ENCODE measurements at regions not wholly inside any gene's neighbourhood (a gene's known extent, or its start where the extent isn't known, plus 50 kb on each side); places are given as distances from the start of the nearest gene placed in this dataset.

DNA sequence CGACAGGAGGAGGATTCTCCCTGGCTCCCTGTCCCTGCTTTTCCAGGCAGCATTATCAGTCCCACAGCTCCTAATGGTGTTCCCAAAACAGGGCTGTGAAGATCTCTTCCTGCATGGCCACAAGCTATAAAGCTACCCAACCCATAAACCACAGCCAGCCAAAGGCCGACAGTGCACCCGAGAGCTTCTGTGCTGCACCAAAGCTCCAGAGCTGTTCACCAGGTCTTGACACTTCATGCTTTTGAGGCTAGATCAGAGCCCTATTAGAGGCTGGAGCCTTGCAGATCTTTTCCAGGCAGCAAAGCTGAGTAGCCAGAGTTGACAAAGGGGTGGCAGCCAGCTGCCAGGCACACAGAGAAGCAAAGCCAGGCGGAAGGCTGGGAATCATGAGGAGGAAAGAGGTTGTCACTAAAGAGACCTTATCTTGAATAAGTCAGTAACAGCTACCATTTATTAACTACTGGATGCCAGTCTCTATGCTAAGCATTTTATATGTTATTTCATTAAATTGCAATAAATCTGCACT, 180.4 kb downstream of the KATNAL1 start:
- DNase-seq (ENCODE audit: low spot score) = no peak

- no peak for DNase-seq (ENCODE audit: low spot score)
These were observed 181.8 kb downstream of the KATNAL1 start for GRCh38 chr13:30125422-30126073.

DNA sequence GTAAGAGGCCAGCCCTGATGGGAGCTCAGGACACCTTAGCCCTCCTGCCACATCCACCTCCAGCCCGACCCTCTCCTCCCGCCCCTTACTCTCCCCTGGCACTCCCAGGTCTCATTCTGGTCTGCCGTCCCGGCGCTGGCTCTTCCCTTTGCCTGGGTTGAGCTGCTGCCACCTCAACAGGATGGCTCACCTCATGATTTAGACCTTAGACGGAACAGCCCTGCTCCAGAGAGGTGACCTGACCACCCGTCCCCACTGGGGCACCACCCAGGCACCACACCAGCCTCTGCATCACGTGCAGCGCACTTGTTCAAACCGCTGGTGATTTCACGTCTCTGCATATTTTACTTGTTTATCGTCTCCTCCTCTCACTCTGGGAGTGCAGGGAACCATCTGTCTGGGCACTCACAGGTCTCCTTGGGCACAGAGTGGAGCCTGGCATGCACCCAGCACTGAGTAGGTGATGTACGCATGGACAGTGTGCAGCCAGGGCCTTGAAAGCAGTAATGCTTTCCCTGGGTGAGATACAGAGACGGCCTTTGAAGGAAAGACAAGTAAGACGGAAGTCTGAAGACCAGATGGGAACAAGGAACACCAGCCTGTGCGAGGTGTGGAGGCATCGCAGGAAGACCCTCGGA, 183.1 kb downstream of the KATNAL1 start:
- no peak for DNase-seq (ENCODE audit: low spot score)

DNA sequence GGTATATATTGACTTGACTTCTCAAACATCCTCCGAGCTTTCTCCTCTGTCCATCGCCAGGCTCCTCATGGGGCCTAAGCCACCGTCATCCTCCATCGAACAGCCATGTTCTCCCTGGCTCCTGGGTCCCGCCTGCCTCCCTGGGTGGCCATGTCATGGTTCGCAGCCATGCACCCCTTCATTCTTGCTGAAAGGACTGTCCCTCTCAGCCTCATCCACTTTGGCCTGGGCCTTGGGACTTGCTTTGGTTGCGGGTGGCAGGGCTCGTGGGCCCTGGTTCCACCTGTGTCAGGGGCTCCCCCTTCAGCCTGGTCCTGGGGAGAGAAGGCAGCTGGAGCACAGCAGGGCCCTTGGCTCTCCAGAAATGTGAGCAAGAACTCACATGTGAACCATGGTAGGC, 183.8 kb downstream of the KATNAL1 start:
- DNase-seq (ENCODE audit: low spot score) = no peak

DNA sequence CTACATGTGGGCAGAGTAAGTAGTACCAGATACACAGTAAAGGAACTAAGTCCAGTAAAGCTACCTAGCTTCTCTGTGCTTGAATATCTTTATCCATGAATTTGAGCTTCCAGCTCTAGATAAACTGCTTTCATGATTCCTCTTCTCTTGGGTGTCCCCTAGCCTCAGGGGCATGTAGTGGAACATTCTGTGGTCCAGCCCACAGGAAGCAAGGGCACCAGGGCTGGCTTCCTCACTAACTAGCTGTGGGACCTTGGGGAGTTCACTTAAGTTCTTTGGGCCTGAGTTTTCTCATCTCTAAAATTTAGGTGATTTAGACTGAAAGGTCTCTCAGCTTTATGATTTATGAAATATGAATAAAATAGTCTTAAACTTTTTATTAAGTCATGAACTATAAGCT, 185.7 kb downstream of the KATNAL1 start:
- DNase-seq (ENCODE audit: low spot score) = no peak

DNA sequence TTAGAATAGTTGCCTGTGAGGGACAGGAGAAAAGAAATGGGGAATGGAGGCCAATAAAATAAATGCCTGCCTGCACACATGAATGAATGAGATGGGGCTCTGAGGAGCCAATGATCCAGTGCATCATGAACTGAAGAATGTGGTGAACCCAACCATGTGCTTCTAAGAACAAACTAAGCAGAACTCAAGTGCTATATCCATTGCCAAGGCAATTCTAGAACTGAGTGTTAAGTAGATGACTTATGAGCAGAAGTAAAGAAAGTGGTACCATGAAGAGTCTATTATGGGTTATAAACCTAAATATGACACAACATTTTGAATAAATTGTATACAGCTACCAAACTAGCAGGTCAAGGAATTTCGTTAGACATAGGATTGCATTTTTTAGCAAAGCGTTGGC, 186.1 kb downstream of the KATNAL1 start:
- no peak for DNase-seq (ENCODE audit: low spot score)

GRCh38 chr13:30120133-30120822, 187.1 kb downstream of the KATNAL1 start:
- no peak for DNase-seq (ENCODE audit: low spot score)

DNA sequence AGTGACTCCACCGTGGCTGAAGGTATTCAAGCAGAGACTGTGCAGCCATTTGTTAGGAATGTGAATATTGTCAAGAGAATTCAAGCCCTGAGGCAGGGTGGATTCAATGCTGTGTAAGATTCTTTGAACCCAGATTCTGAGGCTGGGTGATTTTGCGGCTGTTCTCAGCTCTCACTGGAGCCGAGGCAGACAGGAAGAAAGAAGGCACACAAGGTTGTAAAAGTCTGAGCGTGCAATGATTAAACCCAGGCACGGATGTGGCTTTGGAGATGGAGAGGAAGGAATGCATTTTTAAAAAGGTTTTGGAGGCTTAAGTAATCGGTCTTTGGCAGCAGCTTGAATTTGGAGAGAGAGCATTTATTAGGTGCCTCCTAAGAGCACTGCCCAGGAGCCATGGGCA, 187.9 kb downstream of the KATNAL1 start:
- DNase-seq (ENCODE audit: low spot score) = no peak

DNA sequence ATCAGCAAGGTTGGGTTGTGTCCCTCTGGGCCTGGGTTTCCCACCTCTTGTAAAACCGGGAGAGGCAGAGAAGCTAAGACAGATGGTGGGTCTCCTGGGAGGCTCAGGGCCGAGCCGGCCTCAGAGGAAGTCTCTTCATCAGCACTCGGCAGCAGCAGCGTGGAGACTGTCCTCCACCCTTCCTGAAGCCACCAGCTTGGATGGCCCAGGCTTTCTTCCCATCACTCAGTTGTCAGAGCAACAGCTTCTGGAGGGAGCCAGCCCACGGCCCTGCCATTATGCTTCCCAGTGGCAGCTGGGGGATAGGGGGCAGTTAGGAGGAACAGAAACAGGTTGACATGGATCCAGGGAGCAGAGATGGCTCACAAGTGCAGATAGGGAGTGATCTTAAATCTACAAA, 191.0 kb downstream of the KATNAL1 start:
- DNase-seq (ENCODE audit: low spot score) = no peak

- no peak for DNase-seq (ENCODE audit: low spot score)
These were observed 192.1 kb downstream of the KATNAL1 start for GRCh38 chr13:30115257-30115600.

DNA sequence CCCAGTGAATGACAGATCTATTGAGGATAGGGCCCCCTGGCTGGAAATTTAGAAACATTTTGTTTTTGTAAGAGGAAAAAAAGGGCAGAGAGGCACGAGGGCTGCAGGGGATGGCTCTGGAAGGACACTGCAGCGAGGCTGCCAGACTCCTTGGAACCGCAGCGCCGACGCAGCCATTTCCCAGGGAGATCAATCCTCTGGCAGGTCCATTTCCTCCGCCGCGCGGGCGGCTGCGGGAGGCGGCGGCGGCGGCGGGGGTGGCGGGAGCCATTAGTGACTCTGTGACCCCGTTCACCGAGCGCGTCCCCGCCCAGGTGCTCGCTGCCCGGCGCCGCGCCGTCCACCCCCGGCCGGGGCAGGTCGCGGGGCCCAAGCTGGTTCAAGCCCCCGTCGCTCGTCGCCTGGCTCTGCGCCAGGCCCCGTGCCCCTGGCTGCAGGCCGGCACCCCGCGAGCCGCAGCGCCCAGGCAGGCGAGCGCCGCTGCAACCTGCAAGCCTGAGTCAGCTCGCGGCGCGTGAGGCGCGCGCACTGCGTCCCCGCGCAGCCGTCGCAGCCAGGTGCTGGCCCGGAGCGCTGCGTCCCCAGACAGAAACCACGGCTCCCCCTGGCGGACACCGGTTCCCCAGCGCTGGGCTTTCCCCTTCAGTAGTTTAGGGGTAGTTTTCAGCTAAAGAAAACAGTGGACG, 192.6 kb downstream of the KATNAL1 start:
- DNase-seq (ENCODE audit: low spot score) = peak; percentile 94

DNA sequence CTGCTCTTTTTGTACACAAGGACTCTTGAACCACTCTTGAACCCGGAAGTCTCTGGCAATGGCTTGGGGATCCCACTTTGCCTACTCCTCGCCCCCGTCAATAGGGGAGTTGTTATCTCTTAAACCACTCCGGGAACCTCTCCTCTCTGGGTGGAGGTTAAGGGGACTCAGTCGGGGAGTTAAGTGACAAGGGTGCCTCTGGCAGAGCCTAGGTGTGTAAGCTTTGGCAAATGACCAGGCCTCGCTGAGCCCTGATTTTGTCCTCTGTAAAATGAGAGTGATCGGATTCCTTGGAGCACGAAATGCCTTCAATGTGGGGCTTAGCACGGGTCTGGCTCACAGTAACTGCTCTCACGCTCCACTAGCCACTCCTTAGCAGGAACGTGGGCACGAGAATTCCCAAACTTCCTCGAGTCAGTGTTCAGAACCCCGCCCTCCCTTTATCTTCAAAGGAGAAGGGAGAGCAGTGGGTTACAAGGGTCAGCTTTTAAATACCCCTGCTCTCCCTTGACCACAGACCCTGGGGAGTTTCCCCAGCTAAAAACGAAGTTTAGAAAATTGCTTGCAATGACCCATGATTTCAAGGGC, 193.3 kb downstream of the KATNAL1 start:
- peak; percentile 69 for DNase-seq (ENCODE audit: low spot score)

GRCh38 chr13:30113551-30113950, 193.8 kb downstream of the KATNAL1 start:
- DNase-seq (ENCODE audit: low spot score) = no peak

GRCh38 chr13:30112602-30113435, 194.5 kb downstream of the KATNAL1 start:
- DNase-seq (ENCODE audit: low spot score) = peak; percentile 80

GRCh38 chr13:30111810-30112209, 195.5 kb downstream of the KATNAL1 start:
- DNase-seq (ENCODE audit: low spot score) = no peak

GRCh38 chr13:30110301-30111070, 196.9 kb downstream of the KATNAL1 start:
- DNase-seq (ENCODE audit: low spot score) = no peak

- no peak for DNase-seq (ENCODE audit: low spot score)
These were observed 197.7 kb downstream of the KATNAL1 start for GRCh38 chr13:30109471-30110135.

GRCh38 chr13:30108913-30109237, 198.5 kb downstream of the KATNAL1 start:
- DNase-seq (ENCODE audit: low spot score) = no peak

- DNase-seq (ENCODE audit: low spot score) = no peak
These were observed 199.0 kb downstream of the KATNAL1 start for GRCh38 chr13:30108216-30108912.
